OCI-LY1 (cell line): ENCODE measurements at regions not wholly inside any gene's neighbourhood (a gene's known extent, or its start where the extent isn't known, plus 50 kb on each side); places are given as distances from the start of the nearest gene placed in this dataset.

ENCODE experiments used
- H2AFZ ChIP-seq: fragments of 200-600 bp; sonication (generic), shearing (Covaris generic); 2 replicates; pipeline ENCODE4 v1.6.0; 2014; ENCODE audit warnings: antibody characterized with exemption, mild to moderate bottlenecking, low read length
- H3F3A ChIP-seq: fragments of 200-600 bp; sonication (generic), shearing (Covaris generic); 2 replicates; pipeline ENCODE4 v1.6.0; 2014; ENCODE audit warnings: mild to moderate bottlenecking, antibody characterized with exemption, low read length, moderate library complexity; ENCODE audit not compliant: insufficient read depth
- H3K27ac ChIP-seq: fragments of 200-600 bp; sonication (generic); 2 replicates; pipeline ENCODE4 v1.5.1; 2014; ENCODE audit warnings: low read length, mixed run types, mild to moderate bottlenecking, low read depth; ENCODE audit not compliant: poor library complexity, severe bottlenecking
- H3K27me3 ChIP-seq: fragments of 200-600 bp; sonication (generic); 2 replicates; pipeline ENCODE4 v1.6.0; 2014; ENCODE audit warnings: antibody characterized with exemption, mild to moderate bottlenecking, low read length, moderate library complexity; ENCODE audit not compliant: insufficient read depth
- H3K36me3 ChIP-seq: fragments of 200-600 bp; sonication (generic); 2 replicates; pipeline ENCODE4 v1.6.1; 2014; ENCODE audit warnings: mild to moderate bottlenecking, antibody characterized with exemption, low read length, moderate library complexity, mixed read lengths; ENCODE audit not compliant: insufficient read depth
- H3K4me1 ChIP-seq: fragments of 200-600 bp; sonication (generic); 2 replicates; pipeline ENCODE4 v1.5.1; 2014; ENCODE audit warnings: mild to moderate bottlenecking, low read length, moderate library complexity; ENCODE audit not compliant: insufficient read depth, severe bottlenecking
- H3K4me2 ChIP-seq: fragments of 200-600 bp; sonication (generic), shearing (Covaris generic); 2 replicates; pipeline ENCODE4 v1.6.1; 2014; ENCODE audit warnings: low read length
- H3K4me3 ChIP-seq: fragments of 200-600 bp; sonication (generic); 2 replicates; pipeline ENCODE4 v1.5.1; 2014; ENCODE audit warnings: low read length, low read depth, mild to moderate bottlenecking, mixed read lengths; ENCODE audit not compliant: poor library complexity, severe bottlenecking
- H3K79me2 ChIP-seq: fragments of 200-600 bp; shearing (Covaris generic); 2 replicates; pipeline ENCODE4 v1.6.1; 2016; ENCODE audit warnings: mixed run types, low read length, mixed read lengths; ENCODE audit not compliant: insufficient read depth
- H3K9ac ChIP-seq: fragments of 200-600 bp; sonication (generic), shearing (Covaris generic); 2 replicates; pipeline ENCODE4 v1.6.1; 2014; ENCODE audit warnings: mild to moderate bottlenecking, low read length, mixed read lengths
- H3K9me2 ChIP-seq: fragments of 200-600 bp; sonication (generic), shearing (Covaris generic); 2 replicates; pipeline ENCODE4 v1.6.1; 2014; ENCODE audit warnings: low read depth, mild to moderate bottlenecking, low read length, mixed read lengths
- H3K9me3 ChIP-seq: fragments of 200-600 bp; shearing (Covaris generic); 2 replicates; pipeline ENCODE4 v1.6.1; 2014; ENCODE audit warnings: low read length, mixed read lengths
- H4K20me1 ChIP-seq: fragments of 200-600 bp; sonication (generic), shearing (Covaris generic); 2 replicates; pipeline ENCODE4 v1.6.0; 2016; ENCODE audit warnings: mild to moderate bottlenecking, low read length; ENCODE audit not compliant: insufficient read depth
- CTCF ChIP-seq: fragments of 200-600 bp; sonication (generic), shearing (Covaris generic); IDR thresholded peaks from 2 replicates; pipeline ENCODE4 v1.5.1; 2017; ENCODE audit warnings: mild to moderate bottlenecking, antibody characterized with exemption, low read length, moderate library complexity, mixed read lengths
- EZH2 ChIP-seq: fragments of 200-600 bp; sonication (generic), shearing (Covaris generic); IDR thresholded peaks from 2 replicates; pipeline ENCODE4 v1.8.0; 2017; ENCODE audit warnings: borderline replicate concordance, mixed run types, mild to moderate bottlenecking, antibody characterized with exemption, low read length, moderate library complexity, mixed read lengths

- Histone ChIP-seq H3K4me1 (no peaks in the 10 kb centered on the region), H3K27me3 (no peaks in the 10 kb centered on the region), H3K9me2 (no peaks in the 10 kb centered on the region), H3K9me3 (no peaks in the 10 kb centered on the region), H3K36me3 (no peaks in the 10 kb centered on the region), H3F3A (no peaks in the 10 kb centered on the region), H3K9ac (no peak overlapping the region), H3K4me2 (no peak overlapping the region), H3K4me3 (no peak overlapping the region), H2AFZ (no peak overlapping the region), H3K27ac (no peak overlapping the region), H4K20me1 (no peaks in the 10 kb centered on the region), H3K79me2 (no peaks in the 10 kb centered on the region)
- TF ChIP-seq CTCF (no peak), EZH2 (no peak)
Measured at GRCh38 chr14:97319691-97320090, 522.5 kb downstream of the VRK1 start.

GRCh38 chr14:97328743-97329142, 531.6 kb downstream of the VRK1 start:
- no peaks in the 10 kb centered on the region for H3K9me3 ChIP-seq
- H3K27me3 ChIP-seq = no peaks in the 10 kb centered on the region
- no peaks in the 10 kb centered on the region for H3K79me2 ChIP-seq
- H3K9me2 ChIP-seq = no peaks in the 10 kb centered on the region
- no peak overlapping the region for H2AFZ ChIP-seq
- TF ChIP-seq CTCF = no peak
- TF ChIP-seq EZH2 = no peak
- no peak overlapping the region for H3K4me3 ChIP-seq
- no peak overlapping the region for H3K4me2 ChIP-seq
- no peaks in the 10 kb centered on the region for H3K36me3 ChIP-seq
- no peaks in the 10 kb centered on the region for H3F3A ChIP-seq
- H4K20me1 ChIP-seq = no peaks in the 10 kb centered on the region
- H3K4me1 ChIP-seq = no peaks in the 10 kb centered on the region
- no peak overlapping the region for H3K9ac ChIP-seq
- H3K27ac ChIP-seq = no peak overlapping the region

- H3F3A ChIP-seq = no peaks in the 10 kb centered on the region
- H3K79me2 ChIP-seq = no peaks in the 10 kb centered on the region
- no peak for TF ChIP-seq EZH2
- no peak for TF ChIP-seq CTCF
- no peaks in the 10 kb centered on the region for H3K9me2 ChIP-seq
- H4K20me1 ChIP-seq = no peaks in the 10 kb centered on the region
- H3K27ac ChIP-seq = no peak overlapping the region
- H3K9me3 ChIP-seq = no peaks in the 10 kb centered on the region
- H3K4me2 ChIP-seq = no peak overlapping the region
- H2AFZ ChIP-seq = no peak overlapping the region
- H3K4me1 ChIP-seq = no peaks in the 10 kb centered on the region
- H3K9ac ChIP-seq = no peak overlapping the region
- H3K4me3 ChIP-seq = no peak overlapping the region
- no peaks in the 10 kb centered on the region for H3K27me3 ChIP-seq
- H3K36me3 ChIP-seq = no peaks in the 10 kb centered on the region
Measured at GRCh38 chr14:97329701-97330100, 532.5 kb downstream of the VRK1 start.
